ENCODE measurements at regions not wholly inside any gene's neighbourhood (a gene's known extent, or its start where the extent isn't known, plus 50 kb on each side); places are given as distances from the start of the nearest gene placed in this dataset.
A peak's percentile ranks its signal among the peaks of the same experiment; 100 is the strongest.

DNA sequence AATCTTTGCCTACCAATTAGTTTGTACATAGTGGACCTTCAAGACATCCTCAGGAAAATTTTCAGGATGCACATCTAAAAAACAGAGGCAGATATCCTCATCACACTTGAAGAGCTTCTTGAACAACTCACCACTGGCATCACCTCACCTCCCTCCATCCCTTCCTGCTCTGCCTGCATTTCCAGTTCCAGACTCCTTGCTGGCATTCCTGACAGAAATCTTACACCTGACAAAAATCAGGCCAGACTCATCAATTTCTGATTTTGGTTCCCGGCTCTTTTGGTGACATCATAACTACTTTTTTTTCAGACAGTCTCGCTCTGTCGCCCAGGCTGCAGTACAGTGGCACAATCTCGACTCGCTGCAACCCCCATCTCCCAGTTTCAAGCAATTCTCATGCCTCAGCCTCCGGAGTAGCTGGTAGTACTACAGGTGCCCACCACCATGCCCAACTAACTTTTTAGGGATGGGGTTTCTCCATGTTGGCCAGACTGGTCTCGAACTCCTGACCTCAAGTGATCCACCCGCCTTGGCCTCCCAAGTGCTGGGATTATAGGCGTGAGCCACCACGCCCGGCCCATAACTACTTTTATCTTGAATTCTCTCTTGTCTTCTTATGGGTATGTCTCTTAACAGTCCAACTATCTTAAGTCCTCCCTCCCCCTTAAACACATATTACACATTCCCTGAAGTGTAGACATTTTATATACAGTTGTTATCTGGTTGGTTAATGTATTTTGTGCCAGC, 216.6 kb upstream of the IL12A start:
- H3K4me3 ChIP-seq (ENCODE audit: low read length): no peak overlapping the region
- H3K4me3 Mint-ChIP-seq: no peak overlapping the region
- TF ChIP-seq, protein P1, sequence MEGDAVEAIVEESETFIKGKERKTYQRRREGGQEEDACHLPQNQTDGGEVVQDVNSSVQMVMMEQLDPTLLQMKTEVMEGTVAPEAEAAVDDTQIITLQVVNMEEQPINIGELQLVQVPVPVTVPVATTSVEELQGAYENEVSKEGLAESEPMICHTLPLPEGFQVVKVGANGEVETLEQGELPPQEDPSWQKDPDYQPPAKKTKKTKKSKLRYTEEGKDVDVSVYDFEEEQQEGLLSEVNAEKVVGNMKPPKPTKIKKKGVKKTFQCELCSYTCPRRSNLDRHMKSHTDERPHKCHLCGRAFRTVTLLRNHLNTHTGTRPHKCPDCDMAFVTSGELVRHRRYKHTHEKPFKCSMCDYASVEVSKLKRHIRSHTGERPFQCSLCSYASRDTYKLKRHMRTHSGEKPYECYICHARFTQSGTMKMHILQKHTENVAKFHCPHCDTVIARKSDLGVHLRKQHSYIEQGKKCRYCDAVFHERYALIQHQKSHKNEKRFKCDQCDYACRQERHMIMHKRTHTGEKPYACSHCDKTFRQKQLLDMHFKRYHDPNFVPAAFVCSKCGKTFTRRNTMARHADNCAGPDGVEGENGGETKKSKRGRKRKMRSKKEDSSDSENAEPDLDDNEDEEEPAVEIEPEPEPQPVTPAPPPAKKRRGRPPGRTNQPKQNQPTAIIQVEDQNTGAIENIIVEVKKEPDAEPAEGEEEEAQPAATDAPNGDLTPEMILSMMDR (IDR thresholded peaks at IDR 0.05): no peak
- no peak for ATAC-seq
- 91% methylated on average over 11 of the region's 11 CpGs for WGBS (ENCODE audit: insufficient coverage)
- no peaks in the 10 kb centered on the region for H3K9me3 ChIP-seq (ENCODE audit: control insufficient read depth, insufficient read depth, low read length)
- H3K27me3 Mint-ChIP-seq (ENCODE audit: low read depth in 2 of 2): peaks cover 23 to 36% of the 10 kb centered on the region in 2 donors
- no peak overlapping the region for H3K27ac Mint-ChIP-seq
- H3K27me3 ChIP-seq (ENCODE audit: control insufficient read depth, insufficient read depth, low read length): no peaks in the 10 kb centered on the region
- no peaks in the 10 kb centered on the region for H3K4me1 ChIP-seq (ENCODE audit: control insufficient read depth, insufficient read depth, low read length)
- H3K36me3 ChIP-seq (ENCODE audit: control insufficient read depth, insufficient read depth, low read length): no peaks in the 10 kb centered on the region
- no peaks in the 10 kb centered on the region for H3K9me3 Mint-ChIP-seq
- no peak for DNase-seq
- H3K36me3 Mint-ChIP-seq: no peaks in the 10 kb centered on the region
- intact Hi-C loops (cut with micrococcal nuclease): no loop called here
- H3K27ac ChIP-seq (ENCODE audit: low read length): no peak overlapping the region
- no peaks in the 10 kb centered on the region for H3K4me1 Mint-ChIP-seq

DNA sequence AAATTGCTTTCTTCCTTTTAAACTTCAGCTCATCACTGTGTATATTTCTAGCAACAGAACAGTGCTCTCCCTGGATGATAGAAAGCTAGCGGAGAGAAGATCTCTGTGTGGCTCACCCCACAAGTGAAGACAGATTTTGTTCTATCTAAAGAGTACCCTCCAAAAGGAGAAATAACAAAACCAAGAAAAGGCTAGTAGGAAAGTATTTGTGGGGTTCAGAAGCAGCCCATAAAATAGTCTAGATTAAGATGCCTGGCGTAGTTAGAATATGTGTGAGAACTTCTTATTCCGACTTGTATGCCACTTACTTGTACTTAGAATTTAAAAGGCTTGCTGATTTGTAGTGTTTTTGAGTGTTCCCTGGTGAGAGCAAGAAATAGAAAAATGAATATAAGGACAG, 214.9 kb upstream of the IL12A start:
- intact Hi-C loops (cut with micrococcal nuclease): no loop called here
- Histone ChIP-seq H3K36me3 (ENCODE audit: control insufficient read depth, insufficient read depth, low read length) (no peaks in the 10 kb centered on the region), H3K9me3 (ENCODE audit: control insufficient read depth, insufficient read depth, low read length) (no peaks in the 10 kb centered on the region), H3K27me3 (ENCODE audit: control insufficient read depth, insufficient read depth, low read length) (no peaks in the 10 kb centered on the region), H3K4me3 (ENCODE audit: low read length) (no peak overlapping the region), H3K27ac (ENCODE audit: low read length) (no peak overlapping the region), H3K4me1 (ENCODE audit: control insufficient read depth, insufficient read depth, low read length) (no peaks in the 10 kb centered on the region)
- Mint-ChIP-seq H3K4me1 (no peaks in the 10 kb centered on the region), H3K36me3 (no peaks in the 10 kb centered on the region), H3K4me3 (no peak overlapping the region), H3K9me3 (no peaks in the 10 kb centered on the region), H3K27ac (no peak overlapping the region), H3K27me3 (ENCODE audit: low read depth in 2 of 2) (peaks cover 16 to 19% of the 10 kb centered on the region in 2 donors)
- DNase-seq: no peak
- WGBS (ENCODE audit: insufficient coverage): 100% methylated on average over 3 of the region's 3 CpGs
- TF ChIP-seq, protein P1 (IDR thresholded peaks at IDR 0.05): no peak
- ATAC-seq: no peak

DNA sequence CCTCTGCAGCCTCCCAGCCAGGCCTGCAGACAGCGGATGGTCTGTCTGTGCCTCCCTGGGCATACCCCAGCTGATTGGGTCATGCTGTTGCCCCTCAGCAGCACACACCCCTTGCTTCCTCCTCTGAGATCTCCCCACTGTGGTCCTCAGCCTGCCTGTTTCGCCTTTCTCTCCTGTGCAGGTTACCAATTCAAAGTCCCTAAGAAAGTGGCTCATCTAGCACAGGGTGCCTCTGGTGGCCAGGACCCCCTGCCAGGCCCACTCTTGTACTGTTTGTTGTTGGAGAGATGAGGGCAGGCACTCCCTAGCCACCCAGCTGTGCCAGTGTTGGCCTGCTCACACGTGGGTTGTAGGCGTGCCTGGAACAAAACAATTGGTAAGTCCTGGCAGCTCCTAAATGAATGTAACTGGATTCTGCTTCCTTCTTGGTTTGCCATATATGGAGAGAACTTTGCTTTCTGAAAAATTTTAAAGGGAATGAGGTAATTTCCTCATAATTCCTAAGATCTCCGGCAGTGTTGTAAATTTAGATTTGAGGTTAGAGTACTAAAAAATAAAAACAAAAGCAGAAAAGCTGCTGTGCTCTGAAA, 213.2 kb upstream of the IL12A start:
- H3K4me1 ChIP-seq (ENCODE audit: control insufficient read depth, insufficient read depth, low read length): no peaks in the 10 kb centered on the region
- Mint-ChIP-seq H3K4me1 (no peaks in the 10 kb centered on the region), H3K27me3 (ENCODE audit: low read depth in 2 of 2) (peaks cover 16 to 18% of the 10 kb centered on the region in 2 donors), H3K9me3 (no peaks in the 10 kb centered on the region), H3K27ac (no peak overlapping the region), H3K36me3 (no peaks in the 10 kb centered on the region), H3K4me3 (no peak overlapping the region)
- WGBS (ENCODE audit: insufficient coverage): 65% methylated on average over 4 of the region's 5 CpGs
- H3K27ac ChIP-seq (ENCODE audit: low read length): no peak overlapping the region
- no peaks in the 10 kb centered on the region for H3K36me3 ChIP-seq (ENCODE audit: control insufficient read depth, insufficient read depth, low read length)
- DNase-seq: no peak
- H3K27me3 ChIP-seq (ENCODE audit: control insufficient read depth, insufficient read depth, low read length): no peaks in the 10 kb centered on the region
- ATAC-seq: peak in 1 of 3 donors; percentile 3
- intact Hi-C loops (cut with micrococcal nuclease): no loop called here
- TF ChIP-seq, protein P1 (IDR thresholded peaks at IDR 0.05): no peak
- no peaks in the 10 kb centered on the region for H3K9me3 ChIP-seq (ENCODE audit: control insufficient read depth, insufficient read depth, low read length)
- H3K4me3 ChIP-seq (ENCODE audit: low read length): no peak overlapping the region

All from natural killer cell (primary cell).